Osteoblast (primary cell): ENCODE measurements at regions not wholly inside any gene's neighbourhood (a gene's known extent, or its start where the extent isn't known, plus 50 kb on each side); places are given as distances from the start of the nearest gene placed in this dataset.

ENCODE experiments used
- DNase-seq: peaks from one replicate; pipeline ENCODE4 v3.0.0; 2011; ENCODE audit warnings: low spot score, mixed read lengths; ENCODE audit not compliant: insufficient read length; ENCODE audit errors: missing footprints
- H2AFZ ChIP-seq: 2 replicates; pipeline ENCODE4 v1.6.0; 2011; ENCODE audit warnings: mild to moderate bottlenecking, low read length
- H3K27ac ChIP-seq: 2 replicates; pipeline ENCODE4 v1.5.1; 2011; ENCODE audit warnings: mild to moderate bottlenecking, low read depth, low read length, moderate library complexity
- H3K27me3 ChIP-seq: 2 replicates; pipeline ENCODE4 v1.6.0; 2012; ENCODE audit warnings: mild to moderate bottlenecking, control low read depth, inconsistent platforms, low read length, moderate library complexity; ENCODE audit not compliant: insufficient read depth
- H3K36me3 ChIP-seq: 2 replicates; pipeline ENCODE4 v1.5.1; 2011; ENCODE audit warnings: mild to moderate bottlenecking, low read length, control low read depth, moderate library complexity; ENCODE audit not compliant: insufficient read depth
- H3K4me1 ChIP-seq: 2 replicates; pipeline ENCODE4 v1.5.1; 2011; ENCODE audit warnings: mild to moderate bottlenecking, low read length, control low read depth, moderate library complexity; ENCODE audit not compliant: insufficient read depth
- H3K4me2 ChIP-seq: 2 replicates; pipeline ENCODE4 v1.6.0; 2011; ENCODE audit warnings: mild to moderate bottlenecking, low read length; ENCODE audit not compliant: insufficient read depth
- H3K4me3 ChIP-seq: fragments of 200-600 bp; sonication (generic); 3 replicates; pipeline ENCODE4 v1.5.1; 2012; ENCODE audit warnings: mild to moderate bottlenecking, low read length, inconsistent platforms; ENCODE audit not compliant: insufficient read depth
- H3K79me2 ChIP-seq: 2 replicates; pipeline ENCODE4 v1.6.0; 2012; ENCODE audit warnings: mild to moderate bottlenecking, low read length, control low read depth, inconsistent platforms; ENCODE audit not compliant: insufficient read depth
- H3K9me3 ChIP-seq: 2 replicates; pipeline ENCODE4 v1.5.1; 2011; ENCODE audit warnings: low read depth, low read length, control low read depth
- H4K20me1 ChIP-seq: 2 replicates; pipeline ENCODE4 v1.6.0; 2012; ENCODE audit warnings: mild to moderate bottlenecking, low read length, control low read depth; ENCODE audit not compliant: insufficient read depth
- TF ChIP-seq, protein P1 (sequence below): IDR thresholded peaks from 2 replicates; pipeline ENCODE4 v1.5.1; 2011; ENCODE audit warnings: mild to moderate bottlenecking, low read depth, low read length, moderate library complexity; ENCODE audit errors: extremely low read depth

DNA sequence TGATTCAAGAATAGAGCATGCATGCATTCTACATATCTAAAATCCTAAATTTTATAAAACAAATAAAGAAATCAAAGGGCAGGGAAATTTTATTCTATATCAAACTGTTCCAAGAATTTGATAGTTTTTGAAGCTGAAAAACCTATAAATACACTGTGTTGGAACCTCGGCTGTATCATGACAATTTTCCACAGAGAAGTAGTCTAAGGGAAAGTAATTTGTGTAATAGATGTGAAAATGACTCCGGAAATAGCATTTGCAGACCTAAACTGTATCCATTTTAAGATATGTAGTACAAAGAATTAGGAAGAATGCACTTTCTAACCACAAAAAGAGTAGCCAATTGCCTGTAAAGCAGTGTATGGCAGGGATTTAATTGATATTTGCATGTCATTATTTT, 112.5 kb upstream of the WDR17 start:
- Histone ChIP-seq H3K4me2 (no peak overlapping the region), H3K9me3 (no peaks in the 10 kb centered on the region), H3K4me3 (no peak overlapping the region), H3K79me2 (no peaks in the 10 kb centered on the region), H2AFZ (no peak overlapping the region), H4K20me1 (no peaks in the 10 kb centered on the region), H3K4me1 (no peaks in the 10 kb centered on the region), H3K27ac (no peak overlapping the region), H3K36me3 (no peaks in the 10 kb centered on the region), H3K27me3 (no peaks in the 10 kb centered on the region)
- DNase-seq, result no peak
- TF ChIP-seq, protein P1, sequence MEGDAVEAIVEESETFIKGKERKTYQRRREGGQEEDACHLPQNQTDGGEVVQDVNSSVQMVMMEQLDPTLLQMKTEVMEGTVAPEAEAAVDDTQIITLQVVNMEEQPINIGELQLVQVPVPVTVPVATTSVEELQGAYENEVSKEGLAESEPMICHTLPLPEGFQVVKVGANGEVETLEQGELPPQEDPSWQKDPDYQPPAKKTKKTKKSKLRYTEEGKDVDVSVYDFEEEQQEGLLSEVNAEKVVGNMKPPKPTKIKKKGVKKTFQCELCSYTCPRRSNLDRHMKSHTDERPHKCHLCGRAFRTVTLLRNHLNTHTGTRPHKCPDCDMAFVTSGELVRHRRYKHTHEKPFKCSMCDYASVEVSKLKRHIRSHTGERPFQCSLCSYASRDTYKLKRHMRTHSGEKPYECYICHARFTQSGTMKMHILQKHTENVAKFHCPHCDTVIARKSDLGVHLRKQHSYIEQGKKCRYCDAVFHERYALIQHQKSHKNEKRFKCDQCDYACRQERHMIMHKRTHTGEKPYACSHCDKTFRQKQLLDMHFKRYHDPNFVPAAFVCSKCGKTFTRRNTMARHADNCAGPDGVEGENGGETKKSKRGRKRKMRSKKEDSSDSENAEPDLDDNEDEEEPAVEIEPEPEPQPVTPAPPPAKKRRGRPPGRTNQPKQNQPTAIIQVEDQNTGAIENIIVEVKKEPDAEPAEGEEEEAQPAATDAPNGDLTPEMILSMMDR, result no peak

DNA sequence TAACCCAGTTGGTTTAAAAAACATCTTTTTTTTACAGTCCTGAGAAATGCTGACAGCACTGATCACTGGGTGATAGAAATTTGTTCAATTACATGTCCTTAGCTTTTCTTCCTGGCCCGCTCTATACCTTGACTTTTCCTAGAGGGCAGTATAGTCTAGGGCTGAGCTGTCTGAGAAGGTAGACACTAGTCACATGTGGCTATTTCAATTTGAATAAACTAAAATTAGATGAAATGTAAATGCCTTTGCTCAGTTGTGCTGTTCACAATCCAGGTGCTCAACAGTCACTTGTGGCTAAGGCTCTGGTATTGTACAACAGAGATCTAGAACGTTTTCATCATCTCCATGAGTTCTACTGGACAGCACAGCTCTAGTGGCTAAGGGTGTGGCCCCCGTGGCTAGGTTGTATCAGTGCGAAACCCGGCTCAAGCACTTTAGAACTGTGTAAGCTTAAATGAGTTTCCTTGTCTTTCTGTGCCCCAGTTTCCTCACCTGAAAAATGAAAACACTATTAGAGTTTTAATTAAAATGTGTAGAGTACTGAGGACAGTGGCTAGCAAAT, 111.6 kb upstream of the WDR17 start:
- Histone ChIP-seq H2AFZ (no peak overlapping the region), H4K20me1 (no peaks in the 10 kb centered on the region), H3K27ac (no peak overlapping the region), H3K4me2 (no peak overlapping the region), H3K4me1 (no peaks in the 10 kb centered on the region), H3K27me3 (no peaks in the 10 kb centered on the region), H3K36me3 (no peaks in the 10 kb centered on the region), H3K4me3 (no peak overlapping the region), H3K9me3 (no peaks in the 10 kb centered on the region), H3K79me2 (no peaks in the 10 kb centered on the region)
- no peak for DNase-seq
- TF ChIP-seq, protein P1, result peak; percentile 24

GRCh38 chr4:175954685-175955084, 111.0 kb upstream of the WDR17 start:
- TF ChIP-seq, protein P1, result no peak
- Histone ChIP-seq H3K4me3 (no peak overlapping the region), H4K20me1 (no peaks in the 10 kb centered on the region), H3K4me1 (no peaks in the 10 kb centered on the region), H3K36me3 (no peaks in the 10 kb centered on the region), H3K4me2 (no peak overlapping the region), H2AFZ (no peak overlapping the region), H3K27me3 (no peaks in the 10 kb centered on the region), H3K27ac (no peak overlapping the region), H3K9me3 (no peaks in the 10 kb centered on the region), H3K79me2 (no peaks in the 10 kb centered on the region)
- DNase-seq, result no peak

GRCh38 chr4:175961604-175962003, 104.0 kb upstream of the WDR17 start:
- no peak overlapping the region for H3K27ac ChIP-seq
- no peak overlapping the region for H2AFZ ChIP-seq
- no peaks in the 10 kb centered on the region for H3K4me1 ChIP-seq
- H3K9me3 ChIP-seq, result no peaks in the 10 kb centered on the region
- H3K27me3 ChIP-seq, result no peaks in the 10 kb centered on the region
- no peak for DNase-seq
- H3K4me3 ChIP-seq, result no peak overlapping the region
- no peaks in the 10 kb centered on the region for H3K36me3 ChIP-seq
- no peaks in the 10 kb centered on the region for H3K79me2 ChIP-seq
- H4K20me1 ChIP-seq, result no peaks in the 10 kb centered on the region
- TF ChIP-seq, protein P1, result no peak
- no peak overlapping the region for H3K4me2 ChIP-seq
